Suprapubic skin (tissue), 4 donors: ENCODE measurements at regions not wholly inside any gene's neighbourhood (a gene's known extent, or its start where the extent isn't known, plus 50 kb on each side); places are given as distances from the start of the nearest gene placed in this dataset.

Experiments used
- DNase-seq, 2 donors: peaks; one replicate each; pipeline ENCODE4 v3.0.0-alpha.2; 2019; ENCODE audit warnings: low spot score in 2 of 2
- H3K27ac ChIP-seq: fragments of 200-600 bp; sonication (generic); one replicate; pipeline ENCODE4 v1.5.1; 2019
- H3K27me3 ChIP-seq: fragments of 200-600 bp; sonication (generic); one replicate; pipeline ENCODE4 v1.5.1; 2019
- H3K36me3 ChIP-seq: fragments of 200-600 bp; sonication (generic); one replicate; pipeline ENCODE4 v1.5.1; 2019
- H3K4me1 ChIP-seq: fragments of 200-600 bp; sonication (generic); one replicate; pipeline ENCODE4 v1.5.1; 2019
- H3K4me3 ChIP-seq: fragments of 200-600 bp; sonication (generic); one replicate; pipeline ENCODE4 v1.5.1; 2019; ENCODE audit warnings: mild to moderate bottlenecking
- H3K9me3 ChIP-seq: fragments of 200-600 bp; sonication (generic); one replicate; pipeline ENCODE4 v1.5.1; 2019
- CTCF ChIP-seq, 2 donors: fragments of 200-600 bp in 1 of 2; fragments of 450-650 bp in 1 of 2; sonication (generic) in 1 of 2; IDR thresholded peaks; one replicate each; pipeline ENCODE4 v1.5.1; 2016 to 2019; ENCODE audit warnings: antibody characterized with exemption in 2 of 2, mild to moderate bottlenecking in 1 of 2, moderate library complexity in 1 of 2
- EP300 ChIP-seq: sonication (generic); formaldehyde crosslinking; IDR thresholded peaks from one replicate; pipeline ENCODE4 v1.6.1; 2017; ENCODE audit warnings: antibody characterized with exemption
- POLR2A ChIP-seq, 2 donors: fragments of 450-650 bp; IDR thresholded peaks; one replicate each; pipeline ENCODE4 v1.6.1; 2017; ENCODE audit warnings: antibody characterized with exemption in 2 of 2, mild to moderate bottlenecking in 2 of 2, moderate library complexity in 2 of 2
- POLR2AphosphoS5 ChIP-seq, 3 donors: sonication (generic); formaldehyde crosslinking; IDR thresholded peaks; one replicate each; pipeline ENCODE4 v1.6.1; 2017; ENCODE audit warnings: antibody characterized with exemption in 3 of 3
- WGBS: methylation state at CpG from one replicate; pipeline ENCODE4 v1.1.5; 2018; 5-methylcytosine and 5-hydroxymethylcytosine counted together

- H3K27me3 ChIP-seq = no peaks in the 10 kb centered on the region
- no peaks in the 10 kb centered on the region for H3K36me3 ChIP-seq
- no peaks in the 10 kb centered on the region for H3K9me3 ChIP-seq
- H3K27ac ChIP-seq = no peak overlapping the region
- TF ChIP-seq POLR2AphosphoS5 (IDR thresholded peaks at IDR 0.05) (no peak), POLR2A (IDR thresholded peaks at IDR 0.05) (no peak), EP300 (no peak), CTCF (IDR thresholded peaks at IDR 0.05) (no peak)
- DNase-seq = no peak
- 81% methylated on average over 2 of the region's 2 CpGs for whole genome bisulfite sequencing
- H3K4me1 ChIP-seq = no peaks in the 10 kb centered on the region
- H3K4me3 ChIP-seq = no peak overlapping the region
These were observed 146.1 kb upstream of the OTUD4 start for GRCh38 chr4:145326491-145326890.

- TF ChIP-seq EP300 = no peak
- TF ChIP-seq POLR2AphosphoS5 (IDR thresholded peaks at IDR 0.05) = no peak
- no peak for TF ChIP-seq CTCF (IDR thresholded peaks at IDR 0.05)
- no peak for TF ChIP-seq POLR2A (IDR thresholded peaks at IDR 0.05)
- Histone ChIP-seq H3K4me3 (no peak overlapping the region), H3K27me3 (no peaks in the 10 kb centered on the region), H3K36me3 (no peaks in the 10 kb centered on the region), H3K27ac (no peak overlapping the region), H3K9me3 (no peaks in the 10 kb centered on the region), H3K4me1 (peaks cover 9% of the 10 kb centered on the region)
- no peak for DNase-seq
- 39% methylated on average over 8 of the region's 8 CpGs for whole genome bisulfite sequencing
These were observed 143.8 kb upstream of the OTUD4 start for GRCh38 chr4:145324161-145324560.

DNA sequence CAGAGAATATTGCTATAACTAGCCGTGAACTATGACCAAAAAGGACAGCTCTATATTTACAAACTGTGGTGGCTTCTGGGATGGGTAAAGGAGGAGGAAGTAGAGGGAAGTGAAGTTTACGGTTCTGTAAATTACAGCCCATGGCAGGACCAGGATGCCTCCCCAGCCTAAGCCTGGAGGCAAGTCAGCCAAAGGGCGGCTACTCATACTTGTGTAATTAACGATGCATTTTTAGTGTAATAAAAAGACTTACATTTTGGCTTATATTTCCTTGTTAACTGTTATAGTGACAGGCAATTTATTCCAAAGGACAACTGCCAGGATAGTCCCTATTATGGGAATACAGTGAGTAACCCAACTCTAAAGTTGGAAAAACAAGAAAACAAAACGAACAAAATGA is 139.9 kb upstream of the OTUD4 start:
- TF ChIP-seq CTCF (IDR thresholded peaks at IDR 0.05) (no peak), POLR2AphosphoS5 (IDR thresholded peaks at IDR 0.05) (no peak), EP300 (no peak), POLR2A (IDR thresholded peaks at IDR 0.05) (no peak)
- H3K27me3 ChIP-seq = no peaks in the 10 kb centered on the region
- no peak for DNase-seq
- WGBS = 28% methylated on average over 5 of the region's 5 CpGs
- peaks cover 9% of the 10 kb centered on the region for H3K4me1 ChIP-seq
- no peaks in the 10 kb centered on the region for H3K36me3 ChIP-seq
- no peaks in the 10 kb centered on the region for H3K9me3 ChIP-seq
- no peak overlapping the region for H3K27ac ChIP-seq
- no peak overlapping the region for H3K4me3 ChIP-seq

- H3K4me3 ChIP-seq = no peak overlapping the region
- DNase-seq = no peak
- H3K27ac ChIP-seq = no peak overlapping the region
- 77% methylated on average over 2 of the region's 2 CpGs for WGBS
- H3K36me3 ChIP-seq = no peaks in the 10 kb centered on the region
- H3K27me3 ChIP-seq = no peaks in the 10 kb centered on the region
- H3K4me1 ChIP-seq = peaks cover 9% of the 10 kb centered on the region
- no peaks in the 10 kb centered on the region for H3K9me3 ChIP-seq
- no peak for TF ChIP-seq EP300
- no peak for TF ChIP-seq POLR2A (IDR thresholded peaks at IDR 0.05)
- TF ChIP-seq CTCF (IDR thresholded peaks at IDR 0.05) = no peak
- no peak for TF ChIP-seq POLR2AphosphoS5 (IDR thresholded peaks at IDR 0.05)
These were observed 139.4 kb upstream of the OTUD4 start for GRCh38 chr4:145319751-145320150.

- no peak for DNase-seq
- whole genome bisulfite sequencing = 90% methylated on average over 2 of the region's 2 CpGs
- H3K4me3 ChIP-seq = no peak overlapping the region
These were observed 136.6 kb upstream of the OTUD4 start for GRCh38 chr4:145316897-145317574.

GRCh38 chr4:145315811-145316225 is 135.4 kb upstream of the OTUD4 start:
- no peak for DNase-seq
- TF ChIP-seq POLR2AphosphoS5 (IDR thresholded peaks at IDR 0.05) (peak in 1 of 3 donors; percentile 52), CTCF (IDR thresholded peaks at IDR 0.05) (no peak)

More at GRCh38 chr4:145316897-145317574, 136.6 kb upstream of the OTUD4 start:
- Histone ChIP-seq H3K4me1 (peaks cover 9% of the 10 kb centered on the region), H3K36me3 (no peaks in the 10 kb centered on the region), H3K9me3 (no peaks in the 10 kb centered on the region), H3K27ac (no peak overlapping the region), H3K27me3 (no peaks in the 10 kb centered on the region)
- TF ChIP-seq POLR2AphosphoS5 (IDR thresholded peaks at IDR 0.05) (no peak), POLR2A (IDR thresholded peaks at IDR 0.05) (no peak), EP300 (no peak)

More at GRCh38 chr4:145315811-145316225, 135.4 kb upstream of the OTUD4 start:
- Histone ChIP-seq H3K27me3 (no peaks in the 10 kb centered on the region), H3K36me3 (no peaks in the 10 kb centered on the region), H3K27ac (no peak overlapping the region), H3K9me3 (no peaks in the 10 kb centered on the region), H3K4me1 (peaks cover 9% of the 10 kb centered on the region), H3K4me3 (no peak overlapping the region)
